ENCODE measurements at regions not wholly inside any gene's neighbourhood (a gene's known extent, or its start where the extent isn't known, plus 50 kb on each side); places are given as distances from the start of the nearest gene placed in this dataset.
A peak's percentile ranks its signal among the peaks of the same experiment; 100 is the strongest.

- no peak overlapping the region for H4K8ac ChIP-seq (ENCODE audit: low read length)
- H2AFZ ChIP-seq (ENCODE audit: low read depth, low read length) = no peak overlapping the region
- H2BK12ac ChIP-seq (ENCODE audit: low read length in 2 of 2) = no peak overlapping the region
- peak; percentile 15 for DNase-seq
- no peak overlapping the region for H3K18ac ChIP-seq (ENCODE audit: low read depth in 1 of 2, low read length in 2 of 2)
- no peak overlapping the region for H3K4ac ChIP-seq (ENCODE audit: low read depth in 1 of 2, low read length in 2 of 2)
- no peaks in the 10 kb centered on the region for H3K79me1 ChIP-seq (replicated peaks; ENCODE audit: low read length, poor library complexity, severe bottlenecking)
- no peaks in the 10 kb centered on the region for H3K36me3 ChIP-seq (ENCODE audit: control insufficient read depth in 1 of 2, insufficient read depth in 2 of 2, low read depth in 1 of 2, low read length in 2 of 2)
- H3K27me3 ChIP-seq (ENCODE audit: control insufficient read depth in 1 of 2, insufficient read depth in 1 of 2, low read length in 2 of 2) = no peaks in the 10 kb centered on the region
- WGBS = no CpG with 5 or more reads among the region's 2 CpGs
- no peak overlapping the region for H3K9ac ChIP-seq (ENCODE audit: low read length)
- no peak overlapping the region for H3K4me2 ChIP-seq (ENCODE audit: low read length, poor library complexity, severe bottlenecking)
- no peak overlapping the region for H3K14ac ChIP-seq (ENCODE audit: low read length in 2 of 2)
- H3K4me1 ChIP-seq (ENCODE audit: control insufficient read depth, insufficient read depth, low read depth, low read length) = no peaks in the 10 kb centered on the region
- no peak overlapping the region for H2AK5ac ChIP-seq (ENCODE audit: low read length, severe bottlenecking)
- no peak overlapping the region for H3K27ac ChIP-seq (ENCODE audit: low read length, poor library complexity, severe bottlenecking)
- H2BK5ac ChIP-seq (ENCODE audit: low read depth, low read length, poor library complexity, severe bottlenecking) = no peak overlapping the region
- no peak overlapping the region for H2BK15ac ChIP-seq (ENCODE audit: low read depth, poor library complexity, severe bottlenecking)
- H3K4me3 ChIP-seq (ENCODE audit: insufficient read depth in 1 of 2, low read depth in 1 of 2, low read length in 2 of 2) = no peak overlapping the region
- H3K23ac ChIP-seq (ENCODE audit: low read length in 2 of 2) = no peak overlapping the region
- H3K9me3 ChIP-seq (ENCODE audit: control insufficient read depth, low read length) = no peaks in the 10 kb centered on the region
- H4K91ac ChIP-seq (ENCODE audit: low read length) = no peak overlapping the region
- no peak overlapping the region for H2BK120ac ChIP-seq (ENCODE audit: low read depth, low read length)
Measured at GRCh38 chr3:163951397-163951987, 1126.8 kb downstream of the SI start.

- Histone ChIP-seq H2BK12ac (ENCODE audit: low read length in 2 of 2) (no peak overlapping the region), H3K18ac (ENCODE audit: low read depth in 1 of 2, low read length in 2 of 2) (no peak overlapping the region), H3K4me2 (ENCODE audit: low read length, poor library complexity, severe bottlenecking) (no peak overlapping the region), H3K27ac (ENCODE audit: low read length, poor library complexity, severe bottlenecking) (no peak overlapping the region), H3K4me3 (ENCODE audit: insufficient read depth in 1 of 2, low read depth in 1 of 2, low read length in 2 of 2) (no peak overlapping the region), H3K14ac (ENCODE audit: low read length in 2 of 2) (no peak overlapping the region), H2AFZ (ENCODE audit: low read depth, low read length) (no peak overlapping the region), H4K91ac (ENCODE audit: low read length) (no peak overlapping the region), H3K4ac (ENCODE audit: low read depth in 1 of 2, low read length in 2 of 2) (no peak overlapping the region), H3K23ac (ENCODE audit: low read length in 2 of 2) (no peak overlapping the region), H2BK120ac (ENCODE audit: low read depth, low read length) (no peak overlapping the region), H3K4me1 (ENCODE audit: control insufficient read depth, insufficient read depth, low read depth, low read length) (no peaks in the 10 kb centered on the region), H2AK5ac (ENCODE audit: low read length, severe bottlenecking) (no peak overlapping the region), H3K9ac (ENCODE audit: low read length) (no peak overlapping the region), H3K36me3 (ENCODE audit: control insufficient read depth in 1 of 2, insufficient read depth in 2 of 2, low read depth in 1 of 2, low read length in 2 of 2) (no peaks in the 10 kb centered on the region), H4K8ac (ENCODE audit: low read length) (no peak overlapping the region), H2BK5ac (ENCODE audit: low read depth, low read length, poor library complexity, severe bottlenecking) (no peak overlapping the region), H3K27me3 (ENCODE audit: control insufficient read depth in 1 of 2, insufficient read depth in 1 of 2, low read length in 2 of 2) (no peaks in the 10 kb centered on the region), H2BK15ac (ENCODE audit: low read depth, poor library complexity, severe bottlenecking) (no peak overlapping the region), H3K9me3 (ENCODE audit: control insufficient read depth, low read length) (peaks cover 25% of the 10 kb centered on the region), H3K79me1 (replicated peaks; ENCODE audit: low read length, poor library complexity, severe bottlenecking) (no peaks in the 10 kb centered on the region)
- WGBS = no CpG with 5 or more reads among the region's 4 CpGs
- no peak for DNase-seq
Measured at GRCh38 chr3:163946785-163947184, 1131.5 kb downstream of the SI start.

GRCh38 chr3:163943664-163944063 is 1134.6 kb downstream of the SI start:
- no peak overlapping the region for H3K4ac ChIP-seq (ENCODE audit: low read depth in 1 of 2, low read length in 2 of 2)
- H2BK5ac ChIP-seq (ENCODE audit: low read depth, low read length, poor library complexity, severe bottlenecking) = no peak overlapping the region
- no peak overlapping the region for H2AFZ ChIP-seq (ENCODE audit: low read depth, low read length)
- H3K27ac ChIP-seq (ENCODE audit: low read length, poor library complexity, severe bottlenecking) = no peak overlapping the region
- H3K36me3 ChIP-seq (ENCODE audit: control insufficient read depth in 1 of 2, insufficient read depth in 2 of 2, low read depth in 1 of 2, low read length in 2 of 2) = no peaks in the 10 kb centered on the region
- H3K9ac ChIP-seq (ENCODE audit: low read length) = no peak overlapping the region
- H3K4me2 ChIP-seq (ENCODE audit: low read length, poor library complexity, severe bottlenecking) = no peak overlapping the region
- no peak overlapping the region for H3K4me3 ChIP-seq (ENCODE audit: insufficient read depth in 1 of 2, low read depth in 1 of 2, low read length in 2 of 2)
- no peaks in the 10 kb centered on the region for H3K27me3 ChIP-seq (ENCODE audit: control insufficient read depth in 1 of 2, insufficient read depth in 1 of 2, low read length in 2 of 2)
- H2AK5ac ChIP-seq (ENCODE audit: low read length, severe bottlenecking) = no peak overlapping the region
- no peak overlapping the region for H3K23ac ChIP-seq (ENCODE audit: low read length in 2 of 2)
- no CpG with 5 or more reads among the region's 1 CpG for WGBS
- H2BK15ac ChIP-seq (ENCODE audit: low read depth, poor library complexity, severe bottlenecking) = no peak overlapping the region
- no peak overlapping the region for H2BK120ac ChIP-seq (ENCODE audit: low read depth, low read length)
- H3K79me1 ChIP-seq (replicated peaks; ENCODE audit: low read length, poor library complexity, severe bottlenecking) = no peaks in the 10 kb centered on the region
- no peak overlapping the region for H2BK12ac ChIP-seq (ENCODE audit: low read length in 2 of 2)
- H3K4me1 ChIP-seq (ENCODE audit: control insufficient read depth, insufficient read depth, low read depth, low read length) = no peaks in the 10 kb centered on the region
- peaks cover 25% of the 10 kb centered on the region for H3K9me3 ChIP-seq (ENCODE audit: control insufficient read depth, low read length)
- H3K14ac ChIP-seq (ENCODE audit: low read length in 2 of 2) = no peak overlapping the region
- H3K18ac ChIP-seq (ENCODE audit: low read depth in 1 of 2, low read length in 2 of 2) = no peak overlapping the region
- no peak overlapping the region for H4K91ac ChIP-seq (ENCODE audit: low read length)
- DNase-seq = no peak
- no peak overlapping the region for H4K8ac ChIP-seq (ENCODE audit: low read length)

- no peaks in the 10 kb centered on the region for H3K4me1 ChIP-seq (ENCODE audit: control insufficient read depth, insufficient read depth, low read depth, low read length)
- H4K8ac ChIP-seq (ENCODE audit: low read length) = no peak overlapping the region
- peak overlapping the region in 1 of 2 experiments; percentile 4 for H3K18ac ChIP-seq (ENCODE audit: low read depth in 1 of 2, low read length in 2 of 2)
- peak overlapping the region in 1 of 2 experiments; percentile 66 for H2BK12ac ChIP-seq (ENCODE audit: low read length in 2 of 2)
- H3K4me2 ChIP-seq (ENCODE audit: low read length, poor library complexity, severe bottlenecking) = no peak overlapping the region
- WGBS = 55% methylated on average over 3 of the region's 3 CpGs
- no peak overlapping the region for H2AFZ ChIP-seq (ENCODE audit: low read depth, low read length)
- no peak overlapping the region for H4K91ac ChIP-seq (ENCODE audit: low read length)
- H3K9me3 ChIP-seq (ENCODE audit: control insufficient read depth, low read length) = peaks cover 18% of the 10 kb centered on the region
- H2AK5ac ChIP-seq (ENCODE audit: low read length, severe bottlenecking) = no peak overlapping the region
- H3K14ac ChIP-seq (ENCODE audit: low read length in 2 of 2) = no peak overlapping the region
- H3K23ac ChIP-seq (ENCODE audit: low read length in 2 of 2) = no peak overlapping the region
- no peak overlapping the region for H2BK5ac ChIP-seq (ENCODE audit: low read depth, low read length, poor library complexity, severe bottlenecking)
- H3K36me3 ChIP-seq (ENCODE audit: control insufficient read depth in 1 of 2, insufficient read depth in 2 of 2, low read depth in 1 of 2, low read length in 2 of 2) = no peaks in the 10 kb centered on the region
- no peaks in the 10 kb centered on the region for H3K27me3 ChIP-seq (ENCODE audit: control insufficient read depth in 1 of 2, insufficient read depth in 1 of 2, low read length in 2 of 2)
- peak; percentile 22 for DNase-seq
- no peak overlapping the region for H3K4me3 ChIP-seq (ENCODE audit: insufficient read depth in 1 of 2, low read depth in 1 of 2, low read length in 2 of 2)
- H3K4ac ChIP-seq (ENCODE audit: low read depth in 1 of 2, low read length in 2 of 2) = no peak overlapping the region
- no peak overlapping the region for H3K27ac ChIP-seq (ENCODE audit: low read length, poor library complexity, severe bottlenecking)
- no peak overlapping the region for H3K9ac ChIP-seq (ENCODE audit: low read length)
- H2BK15ac ChIP-seq (ENCODE audit: low read depth, poor library complexity, severe bottlenecking) = no peak overlapping the region
- no peak overlapping the region for H2BK120ac ChIP-seq (ENCODE audit: low read depth, low read length)
- H3K79me1 ChIP-seq (replicated peaks; ENCODE audit: low read length, poor library complexity, severe bottlenecking) = no peaks in the 10 kb centered on the region
Measured at GRCh38 chr3:163939926-163940325, 1138.4 kb downstream of the SI start.

Measured in mesenchymal stem cell (in vitro differentiated cells and primary cell).